ENCODE measurements at regions not wholly inside any gene's neighbourhood (a gene's known extent, or its start where the extent isn't known, plus 50 kb on each side); places are given as distances from the start of the nearest gene placed in this dataset.
A peak's percentile ranks its signal among the peaks of the same experiment; 100 is the strongest.

DNA sequence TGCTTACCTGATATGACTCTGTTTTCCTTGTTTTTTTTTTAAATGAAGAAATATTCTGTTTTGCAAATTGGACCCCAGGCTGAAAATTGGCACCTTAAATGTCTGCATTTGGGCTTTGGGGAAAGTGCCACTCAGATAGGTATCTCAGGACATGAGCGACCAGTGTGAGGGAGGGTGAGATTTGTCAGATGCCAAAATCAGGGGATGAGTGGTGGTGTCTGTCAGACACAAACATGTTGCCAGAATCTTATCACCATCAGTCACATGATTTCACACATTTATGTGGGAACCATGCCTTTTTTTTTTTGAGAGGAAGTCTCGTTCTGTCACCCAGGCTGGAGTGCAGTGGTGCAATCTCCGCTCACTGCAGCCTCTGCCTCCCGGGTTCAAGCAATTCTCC lies 75.6 kb upstream of the OSBPL11 start:
- no peaks in the 10 kb centered on the region for H3K4me1 Mint-ChIP-seq (ENCODE audit: insufficient read depth, unreplicated experiment)
- TF ChIP-seq, protein P1, sequence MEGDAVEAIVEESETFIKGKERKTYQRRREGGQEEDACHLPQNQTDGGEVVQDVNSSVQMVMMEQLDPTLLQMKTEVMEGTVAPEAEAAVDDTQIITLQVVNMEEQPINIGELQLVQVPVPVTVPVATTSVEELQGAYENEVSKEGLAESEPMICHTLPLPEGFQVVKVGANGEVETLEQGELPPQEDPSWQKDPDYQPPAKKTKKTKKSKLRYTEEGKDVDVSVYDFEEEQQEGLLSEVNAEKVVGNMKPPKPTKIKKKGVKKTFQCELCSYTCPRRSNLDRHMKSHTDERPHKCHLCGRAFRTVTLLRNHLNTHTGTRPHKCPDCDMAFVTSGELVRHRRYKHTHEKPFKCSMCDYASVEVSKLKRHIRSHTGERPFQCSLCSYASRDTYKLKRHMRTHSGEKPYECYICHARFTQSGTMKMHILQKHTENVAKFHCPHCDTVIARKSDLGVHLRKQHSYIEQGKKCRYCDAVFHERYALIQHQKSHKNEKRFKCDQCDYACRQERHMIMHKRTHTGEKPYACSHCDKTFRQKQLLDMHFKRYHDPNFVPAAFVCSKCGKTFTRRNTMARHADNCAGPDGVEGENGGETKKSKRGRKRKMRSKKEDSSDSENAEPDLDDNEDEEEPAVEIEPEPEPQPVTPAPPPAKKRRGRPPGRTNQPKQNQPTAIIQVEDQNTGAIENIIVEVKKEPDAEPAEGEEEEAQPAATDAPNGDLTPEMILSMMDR (IDR thresholded peaks at IDR 0.05; ENCODE audit: unreplicated experiment) = no peak
- intact Hi-C loops (cut with micrococcal nuclease) = no loop called here
- ChIA-PET CTCF (no interaction called here), POLR2A (interaction anchor here (1.2 kb wide), 1 partner anchor 19 kb away, joined by 3 read pairs; no protein-coding TSS in a partner anchor)
- no peak overlapping the region for H3K27ac Mint-ChIP-seq (ENCODE audit: low read depth, unreplicated experiment)
- H3K4me3 Mint-ChIP-seq (ENCODE audit: unreplicated experiment) = no peak overlapping the region
- no peaks in the 10 kb centered on the region for H3K36me3 Mint-ChIP-seq (ENCODE audit: insufficient read depth, unreplicated experiment)
- no peaks in the 10 kb centered on the region for H3K9me3 Mint-ChIP-seq (ENCODE audit: unreplicated experiment)
- no peak for DNase-seq (ENCODE audit: unreplicated experiment)
- no TSS peak for BruUV-seq (replicated peaks)
- H3K27me3 Mint-ChIP-seq (ENCODE audit: insufficient read depth, unreplicated experiment) = no peaks in the 10 kb centered on the region

DNA sequence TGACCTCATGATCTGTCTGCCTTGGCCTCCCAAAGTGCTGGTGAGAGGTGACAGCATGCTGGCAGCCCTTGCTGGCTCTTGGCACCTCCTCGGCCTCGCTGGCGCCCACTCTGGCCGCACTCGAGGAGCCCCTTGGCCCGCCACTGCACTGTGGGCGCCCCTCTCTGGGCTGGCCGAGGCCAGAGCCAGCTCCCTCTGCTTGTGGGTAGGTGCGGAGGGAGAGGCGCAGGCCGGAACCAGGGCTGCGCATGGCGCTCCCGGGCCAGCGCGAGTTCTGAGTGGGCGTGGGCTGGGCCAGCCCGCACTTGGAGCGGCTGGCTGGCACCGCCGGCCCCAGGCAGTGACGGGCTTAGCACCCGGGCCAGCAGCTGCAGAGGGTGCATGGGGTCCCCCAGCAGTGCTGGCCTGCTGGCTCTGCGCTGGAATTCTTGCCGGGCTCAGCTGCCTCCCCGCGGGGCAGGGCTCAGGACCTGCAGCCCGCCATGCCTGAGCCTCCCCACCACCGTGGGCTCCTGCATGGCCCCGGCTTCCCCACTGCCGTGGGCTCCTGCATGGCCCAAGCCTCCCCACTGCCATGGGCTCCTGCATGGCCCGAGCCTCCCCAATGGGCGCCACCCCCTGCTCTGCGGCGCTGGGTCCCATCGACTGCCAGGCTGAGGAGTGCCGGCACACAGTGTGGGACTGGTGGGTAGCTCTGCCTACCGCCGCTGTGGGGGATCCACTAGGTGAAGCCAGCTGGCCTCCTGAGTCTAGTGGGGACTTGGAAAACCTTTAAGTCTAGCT lies 76.4 kb upstream of the OSBPL11 start:
- no peaks in the 10 kb centered on the region for H3K36me3 Mint-ChIP-seq (ENCODE audit: insufficient read depth, unreplicated experiment)
- intact Hi-C loops (cut with micrococcal nuclease) = no loop called here
- TF ChIP-seq, protein P1 (IDR thresholded peaks at IDR 0.05; ENCODE audit: unreplicated experiment) = no peak
- no peaks in the 10 kb centered on the region for H3K9me3 Mint-ChIP-seq (ENCODE audit: unreplicated experiment)
- ChIA-PET POLR2A (interaction anchor here (1.2 kb wide), 1 partner anchor 20 kb away, joined by 3 read pairs; no protein-coding TSS in a partner anchor), CTCF (no interaction called here)
- no peaks in the 10 kb centered on the region for H3K4me1 Mint-ChIP-seq (ENCODE audit: insufficient read depth, unreplicated experiment)
- H3K4me3 Mint-ChIP-seq (ENCODE audit: unreplicated experiment) = no peak overlapping the region
- H3K27ac Mint-ChIP-seq (ENCODE audit: low read depth, unreplicated experiment) = no peak overlapping the region
- no TSS peak for BruUV-seq (replicated peaks)
- DNase-seq (ENCODE audit: unreplicated experiment) = no peak
- no peaks in the 10 kb centered on the region for H3K27me3 Mint-ChIP-seq (ENCODE audit: insufficient read depth, unreplicated experiment)

DNA sequence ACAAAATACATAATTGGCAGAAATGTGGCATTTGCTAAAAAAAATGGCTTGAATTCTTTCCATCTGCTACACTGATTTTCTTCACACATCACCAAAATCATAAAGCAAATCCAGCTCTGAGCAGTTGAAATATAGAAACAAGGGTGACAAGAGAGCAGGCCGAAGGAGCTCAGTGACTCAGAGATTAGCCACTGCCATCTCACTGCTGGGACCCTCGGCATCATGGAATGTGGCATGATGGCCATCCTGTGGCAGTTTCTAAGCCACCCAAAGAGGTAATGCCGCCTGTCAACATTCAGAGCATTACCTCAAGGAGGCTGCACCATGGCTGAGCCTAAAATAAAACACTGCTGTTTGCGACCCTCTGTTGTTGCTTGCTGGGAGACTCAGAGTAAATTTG lies 80.5 kb upstream of the OSBPL11 start:
- H3K27ac Mint-ChIP-seq (ENCODE audit: low read depth, unreplicated experiment) = no peak overlapping the region
- no peaks in the 10 kb centered on the region for H3K27me3 Mint-ChIP-seq (ENCODE audit: insufficient read depth, unreplicated experiment)
- POLR2A ChIA-PET = no interaction called here
- H3K36me3 Mint-ChIP-seq (ENCODE audit: insufficient read depth, unreplicated experiment) = no peaks in the 10 kb centered on the region
- CTCF ChIA-PET = no interaction called here
- TF ChIP-seq, protein P1 (IDR thresholded peaks at IDR 0.05; ENCODE audit: unreplicated experiment) = no peak
- intact Hi-C loops (cut with micrococcal nuclease) = no loop called here
- no peaks in the 10 kb centered on the region for H3K4me1 Mint-ChIP-seq (ENCODE audit: insufficient read depth, unreplicated experiment)
- no peak overlapping the region for H3K4me3 Mint-ChIP-seq (ENCODE audit: unreplicated experiment)
- no peak for DNase-seq (ENCODE audit: unreplicated experiment)
- BruUV-seq (replicated peaks) = no TSS peak
- H3K9me3 Mint-ChIP-seq (ENCODE audit: unreplicated experiment) = no peaks in the 10 kb centered on the region

DNA sequence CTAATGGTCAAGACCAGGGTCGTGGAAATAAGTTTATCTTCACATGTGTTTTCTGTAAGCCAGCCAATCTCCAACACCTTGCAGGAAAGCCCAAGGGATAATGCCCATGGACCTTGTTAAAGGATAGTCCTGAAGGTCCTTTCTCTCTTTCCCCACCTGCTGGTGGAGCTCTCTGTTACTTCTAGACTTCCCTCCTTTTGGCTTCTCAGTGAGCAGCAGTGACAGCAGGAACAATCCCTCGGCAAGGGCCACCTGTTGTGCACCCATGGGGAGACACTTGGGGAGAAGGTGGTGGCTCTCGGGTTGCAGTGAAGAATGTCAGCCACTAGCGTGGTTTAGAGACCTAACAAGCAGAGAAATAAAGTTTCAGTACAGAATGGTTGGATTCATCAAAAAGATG lies 84.0 kb upstream of the OSBPL11 start:
- Mint-ChIP-seq H3K4me1 (ENCODE audit: insufficient read depth, unreplicated experiment) (no peaks in the 10 kb centered on the region), H3K9me3 (ENCODE audit: unreplicated experiment) (no peaks in the 10 kb centered on the region), H3K4me3 (ENCODE audit: unreplicated experiment) (no peak overlapping the region), H3K27me3 (ENCODE audit: insufficient read depth, unreplicated experiment) (no peaks in the 10 kb centered on the region), H3K27ac (ENCODE audit: low read depth, unreplicated experiment) (no peak overlapping the region), H3K36me3 (ENCODE audit: insufficient read depth, unreplicated experiment) (no peaks in the 10 kb centered on the region)
- TF ChIP-seq, protein P1 (IDR thresholded peaks at IDR 0.05; ENCODE audit: unreplicated experiment) = no peak
- ChIA-PET CTCF (interaction anchor here (0.5 kb wide), 1 partner anchor 80 kb away, joined by 5 read pairs; no protein-coding TSS in a partner anchor), POLR2A (no interaction called here)
- intact Hi-C loops (cut with micrococcal nuclease) = no loop called here
- peak; percentile 18 for DNase-seq (ENCODE audit: unreplicated experiment)
- BruUV-seq (replicated peaks) = no TSS peak
